HepG2 (cell line): ENCODE measurements at regions not wholly inside any gene's neighbourhood (a gene's known extent, or its start where the extent isn't known, plus 50 kb on each side); places are given as distances from the start of the nearest gene placed in this dataset.

Source experiments
- ATAC-seq: fragments of 200-7000 bp; cut with Tn5 transposase; 3 replicates; pipeline ENCODE4 v1.9.1; 2020; ENCODE audit warnings: mild to moderate bottlenecking, moderate library complexity
- BruUV-seq: library from RNA; stranded (reverse); fragments of 400-500 nt; replicated peaks from 2 replicates; lab custom pipeline; 2021; lab: Mats Ljungman, UMichigan
- CTCF ChIA-PET: fragments of 300-600 bp; formaldehyde crosslinking; extraction: SDS; loops from one replicate; lab custom pipeline; 2021; ENCODE audit warnings: low total read pairs, inconsistent platforms, low intra/inter-chr PET ratio; lab: Yijun Ruan, JAX
- POLR2A ChIA-PET: fragments of 350-600 bp; sonication (Branson Sonifier 250); formaldehyde crosslinking; loops from one replicate; lab custom pipeline; 2020; ENCODE audit warnings: antibody characterized with exemption, inconsistent platforms; lab: Yijun Ruan, JAX
- DNase-seq: peaks from one replicate; pipeline ENCODE4 v3.0.0-alpha.2; 2015; ENCODE audit warnings: low spot score
- FAIRE-seq: peaks from 3 replicates; lab custom pipeline; 2011; peaks lifted over from hg19 to GRCh38; lab: Jason Lieb, UNC
- H2AFZ ChIP-seq: one replicate; pipeline ENCODE4 v1.6.1; 2011; ENCODE audit warnings: low read length, inconsistent platforms
- H3K27ac ChIP-seq: fragments of 300-600 bp; 3 replicates; pipeline ENCODE4 v1.8.0; 2011; ENCODE audit warnings: mixed run types, mild to moderate bottlenecking, mixed read lengths, low read length, inconsistent platforms; ENCODE audit not compliant: insufficient read depth; ENCODE audit errors: extremely low read length
- H3K27me3 ChIP-seq, 2 experiments: fragments of 200-600 bp in 1 of 2; 2 replicates in 1 of 2; 3 replicates in 1 of 2; pipeline versions ENCODE4 v1.6.0 to v1.8.0; 2011; ENCODE audit warnings: low read length in 2 of 2, mild to moderate bottlenecking in 2 of 2, moderate library complexity in 2 of 2, inconsistent platforms in 1 of 2; ENCODE audit not compliant: insufficient read depth in 2 of 2, control insufficient read depth in 1 of 2
- H3K36me3 ChIP-seq, 2 experiments: fragments of 200-600 bp in 1 of 2; replicated peaks in 1 of 2; 2 replicates in 1 of 2; 3 replicates in 1 of 2; pipeline versions ENCODE4 v1.5.1 to v1.8.0; 2011; ENCODE audit warnings: low read length in 2 of 2, inconsistent platforms in 1 of 2; ENCODE audit not compliant: insufficient read depth in 2 of 2, control insufficient read depth in 1 of 2
- H3K4me1 ChIP-seq: 2 replicates; pipeline ENCODE4 v1.5.1; 2012; ENCODE audit warnings: low read length, inconsistent platforms; ENCODE audit not compliant: insufficient read depth
- H3K4me2 ChIP-seq: 2 replicates; pipeline ENCODE4 v1.6.0; 2011; ENCODE audit warnings: low read depth, low read length, inconsistent platforms
- H3K4me3 ChIP-seq, 3 experiments: fragments of 200-600 bp in 1 of 3; sonication (generic), shearing (Covaris generic) in 1 of 3; replicated peaks in 1 of 3; 2 replicates each; pipeline ENCODE4 v1.5.1; 2011 to 2016; ENCODE audit warnings: low read length in 3 of 3, inconsistent platforms in 2 of 3, low read depth in 2 of 3, mild to moderate bottlenecking in 2 of 3, control low read depth in 1 of 3, mixed read lengths in 1 of 3; ENCODE audit not compliant: insufficient read depth in 1 of 3
- H3K79me2 ChIP-seq: one replicate; pipeline ENCODE4 v1.6.1; 2011; ENCODE audit warnings: low read length, inconsistent platforms; ENCODE audit not compliant: insufficient read depth
- H3K9ac ChIP-seq: 2 replicates; pipeline ENCODE4 v1.6.0; 2011; ENCODE audit warnings: mild to moderate bottlenecking, low read depth, low read length, inconsistent platforms; ENCODE audit not compliant: insufficient read depth
- H3K9me3 ChIP-seq: 2 replicates; pipeline ENCODE4 v1.5.1; 2012; ENCODE audit warnings: mild to moderate bottlenecking, low read length
- H4K20me1 ChIP-seq: 2 replicates; pipeline ENCODE4 v1.6.0; 2011; ENCODE audit warnings: inconsistent platforms, mild to moderate bottlenecking, low read length, moderate library complexity; ENCODE audit not compliant: insufficient read depth
- ARNT2 ChIP-seq: sonication (generic); formaldehyde crosslinking; IDR thresholded peaks from 2 replicates; pipeline ENCODE4 v1.8.0; 2022; ENCODE audit warnings: mild to moderate bottlenecking, low read depth, missing genetic modification reagents, moderate library complexity
- ATRX ChIP-seq: sonication (generic); formaldehyde crosslinking; IDR thresholded peaks from 2 replicates; pipeline ENCODE4 v1.4.0; 2020; ENCODE audit warnings: missing genetic modification reagents, borderline replicate concordance
- HDAC2 ChIP-seq: sonication (generic); formaldehyde crosslinking; IDR thresholded peaks from 2 replicates; pipeline ENCODE4 v1.4.0; 2020; ENCODE audit warnings: missing genetic modification reagents
- MTF2 ChIP-seq: sonication (generic); formaldehyde crosslinking; IDR thresholded peaks from 2 replicates; pipeline ENCODE4 v1.5.0; 2020; ENCODE audit warnings: missing genetic modification reagents, borderline replicate concordance
- NR3C1 ChIP-seq: sonication (generic); formaldehyde crosslinking; IDR thresholded peaks from 2 replicates; pipeline ENCODE4 v1.4.0; 2020; ENCODE audit warnings: missing genetic modification reagents
- PHF8 ChIP-seq: sonication (generic); formaldehyde crosslinking; IDR thresholded peaks from 2 replicates; pipeline ENCODE4 v1.5.0; 2020; ENCODE audit warnings: missing genetic modification reagents
- RAD51 ChIP-seq: fragments of 450-650 bp; IDR thresholded peaks from 2 replicates; pipeline ENCODE4 v1.6.1; 2016; ENCODE audit warnings: borderline replicate concordance
- RARA ChIP-seq: IDR thresholded peaks from 2 replicates; pipeline ENCODE4 v1.6.1; 2016; ENCODE audit warnings: missing genetic modification reagents, missing compliant biosample characterization
- RORA ChIP-seq: sonication (generic); formaldehyde crosslinking; IDR thresholded peaks from 2 replicates; pipeline ENCODE4 v1.5.0; 2020; ENCODE audit warnings: mild to moderate bottlenecking, missing genetic modification reagents, moderate library complexity
- RXRB ChIP-seq: IDR thresholded peaks from 2 replicates; pipeline ENCODE4 v1.6.1; 2016; ENCODE audit warnings: borderline replicate concordance, missing genetic modification reagents, missing compliant biosample characterization
- ZBTB21 ChIP-seq: sonication (generic); formaldehyde crosslinking; IDR thresholded peaks from 2 replicates; pipeline ENCODE4 v1.4.0; 2020; ENCODE audit warnings: missing genetic modification reagents
- ZNF263 ChIP-seq: sonication (generic); formaldehyde crosslinking; IDR thresholded peaks from 2 replicates; pipeline ENCODE4 v1.4.0; 2020; ENCODE audit warnings: missing genetic modification reagents
- ZNF34 ChIP-seq: sonication (generic); formaldehyde crosslinking; IDR thresholded peaks from 2 replicates; pipeline ENCODE4 v1.4.0; 2020; ENCODE audit warnings: mild to moderate bottlenecking, missing genetic modification reagents, borderline replicate concordance
- ZNF776 ChIP-seq: sonication (generic); formaldehyde crosslinking; IDR thresholded peaks from 2 replicates; pipeline ENCODE4 v1.4.0; 2020; ENCODE audit warnings: mild to moderate bottlenecking, missing genetic modification reagents
- WGBS: methylation state at CpG from one replicate; pipeline ENCODE4 v1.1.6; 2017; ENCODE audit warnings: low lambda C conversion rate; 5-methylcytosine and 5-hydroxymethylcytosine counted together
- in situ Hi-C: cut with HindIII; loops from 2 replicates; pipeline ENCODE4 v1.10.0; 2017; ENCODE audit warnings: low pct_unique_long_range_greater_than_20kb; ENCODE audit not compliant: extremely low pct_ligation_motif_present
- intact Hi-C: fragments of 100-400 bp; cut with micrococcal nuclease; formaldehyde crosslinking; loops from one replicate; pipeline ENCODE4 v1.10.0; 2022; ENCODE audit not compliant: unreplicated experiment
- TF ChIP-seq, protein P1 (sequence below): IDR thresholded peaks from 2 replicates; pipeline ENCODE4 v1.6.1; 2016
- TF ChIP-seq, protein P2 (sequence below): sonication (generic); formaldehyde crosslinking; IDR thresholded peaks from 2 replicates; pipeline ENCODE4 v1.5.0; 2020; ENCODE audit warnings: mild to moderate bottlenecking, missing genetic modification reagents, moderate library complexity
- TF ChIP-seq, protein P3 (sequence below): sonication (generic); formaldehyde crosslinking; IDR thresholded peaks from 2 replicates; pipeline ENCODE4 v1.4.0; 2020; ENCODE audit warnings: missing genetic modification reagents
- TF ChIP-seq, protein P4 (sequence below): sonication (generic); formaldehyde crosslinking; IDR thresholded peaks from 2 replicates; pipeline ENCODE4 v1.4.0; 2020; ENCODE audit warnings: missing genetic modification reagents, mild to moderate bottlenecking, borderline replicate concordance
- TF ChIP-seq, protein P5 (sequence below): sonication (generic); formaldehyde crosslinking; IDR thresholded peaks from 2 replicates; pipeline ENCODE4 v1.5.0; 2020; ENCODE audit warnings: missing genetic modification reagents

DNA sequence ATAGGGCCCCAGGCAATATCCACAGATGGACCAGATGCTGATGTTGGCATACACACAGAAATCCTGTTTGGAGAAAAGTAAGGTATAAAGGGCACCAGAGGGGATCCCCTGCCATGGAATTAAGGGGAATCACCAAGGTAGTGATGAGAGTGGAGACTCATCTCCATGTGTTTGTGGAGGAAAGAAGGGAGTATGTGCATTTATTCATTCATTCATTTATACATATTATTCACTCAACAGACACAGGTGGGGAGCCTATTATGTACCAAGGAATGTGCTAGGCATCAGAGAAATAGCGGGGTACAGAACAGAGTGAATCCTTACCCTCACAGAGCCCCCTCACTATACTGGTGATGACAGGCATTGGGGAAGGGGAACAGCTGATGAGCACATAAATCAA, 116.8 kb upstream of the IL12B start:
- Histone ChIP-seq H3K9ac (no peak overlapping the region), H3K27ac (no peak overlapping the region), H3K79me2 (no peaks in the 10 kb centered on the region), H3K4me3 (no peak overlapping the region), H4K20me1 (no peaks in the 10 kb centered on the region), H3K36me3 (no peaks in the 10 kb centered on the region), H3K27me3 (peaks cover 0 to 5% of the 10 kb centered on the region in 2 experiments; a peak in 1 of 5 replicates), H2AFZ (no peak overlapping the region), H3K4me1 (no peaks in the 10 kb centered on the region), H3K4me2 (no peak overlapping the region), H3K9me3 (no peaks in the 10 kb centered on the region)
- BruUV-seq = no TSS peak
- TF ChIP-seq, protein P1, sequence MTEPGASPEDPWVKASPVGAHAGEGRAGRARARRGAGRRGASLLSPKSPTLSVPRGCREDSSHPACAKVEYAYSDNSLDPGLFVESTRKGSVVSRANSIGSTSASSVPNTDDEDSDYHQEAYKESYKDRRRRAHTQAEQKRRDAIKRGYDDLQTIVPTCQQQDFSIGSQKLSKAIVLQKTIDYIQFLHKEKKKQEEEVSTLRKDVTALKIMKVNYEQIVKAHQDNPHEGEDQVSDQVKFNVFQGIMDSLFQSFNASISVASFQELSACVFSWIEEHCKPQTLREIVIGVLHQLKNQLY (CRISPR knock-in tag) = no peak
- no peak for TF ChIP-seq RXRB
- no peak for TF ChIP-seq ZNF776 (CRISPR knock-in tag)
- no peak for TF ChIP-seq PHF8 (CRISPR knock-in tag)
- no peak for TF ChIP-seq RARA (CRISPR knock-in tag)
- TF ChIP-seq ATRX (CRISPR knock-in tag) = no peak
- no peak for TF ChIP-seq ZNF263 (CRISPR knock-in tag)
- no peak for TF ChIP-seq ARNT2 (CRISPR knock-in tag)
- no peak for TF ChIP-seq RAD51
- TF ChIP-seq ZNF34 = no peak
- no peak for TF ChIP-seq HDAC2 (CRISPR knock-in tag)
- TF ChIP-seq, protein P2, sequence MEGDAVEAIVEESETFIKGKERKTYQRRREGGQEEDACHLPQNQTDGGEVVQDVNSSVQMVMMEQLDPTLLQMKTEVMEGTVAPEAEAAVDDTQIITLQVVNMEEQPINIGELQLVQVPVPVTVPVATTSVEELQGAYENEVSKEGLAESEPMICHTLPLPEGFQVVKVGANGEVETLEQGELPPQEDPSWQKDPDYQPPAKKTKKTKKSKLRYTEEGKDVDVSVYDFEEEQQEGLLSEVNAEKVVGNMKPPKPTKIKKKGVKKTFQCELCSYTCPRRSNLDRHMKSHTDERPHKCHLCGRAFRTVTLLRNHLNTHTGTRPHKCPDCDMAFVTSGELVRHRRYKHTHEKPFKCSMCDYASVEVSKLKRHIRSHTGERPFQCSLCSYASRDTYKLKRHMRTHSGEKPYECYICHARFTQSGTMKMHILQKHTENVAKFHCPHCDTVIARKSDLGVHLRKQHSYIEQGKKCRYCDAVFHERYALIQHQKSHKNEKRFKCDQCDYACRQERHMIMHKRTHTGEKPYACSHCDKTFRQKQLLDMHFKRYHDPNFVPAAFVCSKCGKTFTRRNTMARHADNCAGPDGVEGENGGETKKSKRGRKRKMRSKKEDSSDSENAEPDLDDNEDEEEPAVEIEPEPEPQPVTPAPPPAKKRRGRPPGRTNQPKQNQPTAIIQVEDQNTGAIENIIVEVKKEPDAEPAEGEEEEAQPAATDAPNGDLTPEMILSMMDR (CRISPR knock-in tag) = no peak
- TF ChIP-seq, protein P3, sequence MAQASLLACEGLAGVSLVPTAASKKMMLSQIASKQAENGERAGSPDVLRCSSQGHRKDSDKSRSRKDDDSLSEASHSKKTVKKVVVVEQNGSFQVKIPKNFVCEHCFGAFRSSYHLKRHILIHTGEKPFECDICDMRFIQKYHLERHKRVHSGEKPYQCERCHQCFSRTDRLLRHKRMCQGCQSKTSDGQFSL = no peak
- no peak for TF ChIP-seq ZBTB21 (CRISPR knock-in tag)
- no peak for TF ChIP-seq MTF2
- TF ChIP-seq, protein P4, sequence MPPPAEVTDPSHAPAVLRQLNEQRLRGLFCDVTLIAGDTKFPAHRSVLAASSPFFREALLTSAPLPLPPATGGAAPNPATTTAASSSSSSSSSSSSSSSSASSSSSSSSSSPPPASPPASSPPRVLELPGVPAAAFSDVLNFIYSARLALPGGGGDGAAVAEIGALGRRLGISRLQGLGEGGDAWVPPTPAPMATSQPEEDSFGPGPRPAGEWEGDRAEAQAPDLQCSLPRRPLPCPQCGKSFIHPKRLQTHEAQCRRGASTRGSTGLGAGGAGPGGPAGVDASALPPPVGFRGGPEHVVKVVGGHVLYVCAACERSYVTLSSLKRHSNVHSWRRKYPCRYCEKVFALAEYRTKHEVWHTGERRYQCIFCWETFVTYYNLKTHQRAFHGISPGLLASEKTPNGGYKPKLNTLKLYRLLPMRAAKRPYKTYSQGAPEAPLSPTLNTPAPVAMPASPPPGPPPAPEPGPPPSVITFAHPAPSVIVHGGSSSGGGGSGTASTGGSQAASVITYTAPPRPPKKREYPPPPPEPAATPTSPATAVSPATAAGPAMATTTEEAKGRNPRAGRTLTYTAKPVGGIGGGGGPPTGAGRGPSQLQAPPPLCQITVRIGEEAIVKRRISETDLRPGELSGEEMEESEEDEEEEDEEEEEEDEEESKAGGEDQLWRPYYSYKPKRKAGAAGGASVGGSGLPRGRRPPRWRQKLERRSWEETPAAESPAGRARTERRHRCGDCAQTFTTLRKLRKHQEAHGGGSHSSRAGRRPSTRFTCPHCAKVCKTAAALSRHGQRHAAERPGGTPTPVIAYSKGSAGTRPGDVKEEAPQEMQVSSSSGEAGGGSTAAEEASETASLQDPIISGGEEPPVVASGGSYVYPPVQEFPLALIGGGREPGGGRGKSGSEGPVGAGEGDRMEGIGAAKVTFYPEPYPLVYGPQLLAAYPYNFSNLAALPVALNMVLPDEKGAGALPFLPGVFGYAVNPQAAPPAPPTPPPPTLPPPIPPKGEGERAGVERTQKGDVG (CRISPR knock-in tag) = no peak
- TF ChIP-seq, protein P5, sequence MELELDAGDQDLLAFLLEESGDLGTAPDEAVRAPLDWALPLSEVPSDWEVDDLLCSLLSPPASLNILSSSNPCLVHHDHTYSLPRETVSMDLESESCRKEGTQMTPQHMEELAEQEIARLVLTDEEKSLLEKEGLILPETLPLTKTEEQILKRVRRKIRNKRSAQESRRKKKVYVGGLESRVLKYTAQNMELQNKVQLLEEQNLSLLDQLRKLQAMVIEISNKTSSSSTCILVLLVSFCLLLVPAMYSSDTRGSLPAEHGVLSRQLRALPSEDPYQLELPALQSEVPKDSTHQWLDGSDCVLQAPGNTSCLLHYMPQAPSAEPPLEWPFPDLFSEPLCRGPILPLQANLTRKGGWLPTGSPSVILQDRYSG (CRISPR knock-in tag) = no peak
- no peak for TF ChIP-seq RORA (CRISPR knock-in tag)
- TF ChIP-seq NR3C1 (CRISPR knock-in tag) = no peak
- ChIA-PET POLR2A (no interaction called here), CTCF (no interaction called here)
- ATAC-seq = no peak
- in situ Hi-C loops = loop anchor here (5.0 to 10.0 kb wide), 2 partner anchors 468 to 540 kb away; partner anchors contain the start of gene ADRA1B
- no peak for DNase-seq
- WGBS = 6% methylated on average over 1 of the region's 1 CpG
- intact Hi-C loops = no loop called here
- FAIRE-seq = no peak
